ENCODE measurements at regions not wholly inside any gene's neighbourhood (a gene's known extent, or its start where the extent isn't known, plus 50 kb on each side); places are given as distances from the start of the nearest gene placed in this dataset.

DNA sequence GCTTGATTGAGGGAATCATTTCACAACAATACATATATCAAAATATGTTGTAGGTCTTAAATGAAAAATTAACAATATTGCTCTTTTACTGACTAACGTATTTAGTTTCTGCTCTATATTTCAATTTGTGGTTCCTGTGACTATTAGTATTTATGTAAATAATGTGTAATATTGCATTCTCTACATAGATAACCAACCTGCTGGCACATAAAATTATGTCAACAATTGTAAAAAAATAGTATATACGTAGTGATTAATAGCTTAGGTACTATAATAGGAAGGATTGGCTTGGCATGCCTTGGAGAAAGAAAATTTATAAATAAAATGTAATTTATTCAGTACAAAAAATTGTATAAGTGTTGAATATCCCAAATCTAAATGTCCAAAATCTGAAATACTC is 1336.1 kb downstream of the PCDH9 start:
- TF ChIP-seq POLR2AphosphoS5 (IDR thresholded peaks at IDR 0.05) = no peak
- TF ChIP-seq EP300 (IDR thresholded peaks at IDR 0.05) = no peak
- no peak for TF ChIP-seq POLR2A (IDR thresholded peaks at IDR 0.05; ENCODE audit: low read depth)
- TF ChIP-seq, protein P1, sequence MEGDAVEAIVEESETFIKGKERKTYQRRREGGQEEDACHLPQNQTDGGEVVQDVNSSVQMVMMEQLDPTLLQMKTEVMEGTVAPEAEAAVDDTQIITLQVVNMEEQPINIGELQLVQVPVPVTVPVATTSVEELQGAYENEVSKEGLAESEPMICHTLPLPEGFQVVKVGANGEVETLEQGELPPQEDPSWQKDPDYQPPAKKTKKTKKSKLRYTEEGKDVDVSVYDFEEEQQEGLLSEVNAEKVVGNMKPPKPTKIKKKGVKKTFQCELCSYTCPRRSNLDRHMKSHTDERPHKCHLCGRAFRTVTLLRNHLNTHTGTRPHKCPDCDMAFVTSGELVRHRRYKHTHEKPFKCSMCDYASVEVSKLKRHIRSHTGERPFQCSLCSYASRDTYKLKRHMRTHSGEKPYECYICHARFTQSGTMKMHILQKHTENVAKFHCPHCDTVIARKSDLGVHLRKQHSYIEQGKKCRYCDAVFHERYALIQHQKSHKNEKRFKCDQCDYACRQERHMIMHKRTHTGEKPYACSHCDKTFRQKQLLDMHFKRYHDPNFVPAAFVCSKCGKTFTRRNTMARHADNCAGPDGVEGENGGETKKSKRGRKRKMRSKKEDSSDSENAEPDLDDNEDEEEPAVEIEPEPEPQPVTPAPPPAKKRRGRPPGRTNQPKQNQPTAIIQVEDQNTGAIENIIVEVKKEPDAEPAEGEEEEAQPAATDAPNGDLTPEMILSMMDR (IDR thresholded peaks at IDR 0.05) = no peak
- Histone ChIP-seq H3K36me3 (no peaks in the 10 kb centered on the region), H3K27ac (replicated peaks in 1 of 4) (no peak overlapping the region), H3K27me3 (no peaks in the 10 kb centered on the region), H3K9me3 (no peaks in the 10 kb centered on the region), H3K4me1 (no peaks in the 10 kb centered on the region), H3K4me3 (no peak overlapping the region)
- intact Hi-C loops (cut with DNase I) = no loop called here
- DNase-seq (ENCODE audit: extremely low spot score) = no peak
- 89% methylated on average over 2 of the region's 2 CpGs for WGBS

DNA sequence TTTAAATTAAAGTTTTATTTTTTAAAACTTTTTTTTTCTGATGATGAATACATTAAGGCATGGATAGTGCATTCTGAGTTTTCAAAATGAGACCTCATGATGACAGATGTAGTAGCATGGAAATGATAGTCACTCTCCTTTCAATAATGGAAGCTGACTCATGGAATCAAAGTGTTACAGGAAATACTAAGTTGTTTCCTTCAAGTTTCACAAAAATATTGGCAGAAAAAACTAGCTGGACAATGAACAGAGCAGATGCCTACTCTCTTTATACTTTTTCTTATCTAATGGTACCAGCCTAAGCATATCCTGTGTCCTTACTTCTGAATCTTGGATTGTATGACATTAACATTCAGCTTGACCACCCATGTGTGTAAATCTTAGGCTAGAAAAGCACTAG is 1337.3 kb downstream of the PCDH9 start:
- Histone ChIP-seq H3K36me3 (no peaks in the 10 kb centered on the region), H3K4me1 (no peaks in the 10 kb centered on the region), H3K27ac (replicated peaks in 1 of 4) (no peak overlapping the region), H3K9me3 (no peaks in the 10 kb centered on the region), H3K4me3 (no peak overlapping the region), H3K27me3 (no peaks in the 10 kb centered on the region)
- intact Hi-C loops (cut with DNase I) = no loop called here
- DNase-seq (ENCODE audit: extremely low spot score) = no peak
- TF ChIP-seq EP300 (IDR thresholded peaks at IDR 0.05) (no peak), POLR2AphosphoS5 (IDR thresholded peaks at IDR 0.05) (no peak), POLR2A (IDR thresholded peaks at IDR 0.05; ENCODE audit: low read depth) (no peak)
- TF ChIP-seq, protein P1 (IDR thresholded peaks at IDR 0.05) = no peak

DNA sequence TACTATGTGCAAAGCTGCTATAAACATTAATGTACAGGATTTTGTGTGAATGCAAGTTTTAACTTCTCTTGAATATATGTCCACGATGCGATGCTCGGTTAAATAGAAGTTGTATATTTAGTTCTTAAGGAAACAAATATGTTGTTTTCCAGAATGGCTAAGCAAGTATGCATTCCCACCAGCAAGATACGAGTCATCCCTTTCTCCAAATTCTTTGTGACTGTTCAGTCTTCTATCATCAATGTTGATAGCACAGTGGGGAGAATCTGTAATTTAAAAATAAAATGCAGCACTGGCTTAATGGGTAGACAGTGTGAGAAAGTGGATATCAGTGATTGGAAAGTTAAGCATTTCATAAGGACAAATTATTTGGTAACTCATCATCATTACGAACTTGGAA is 1340.8 kb downstream of the PCDH9 start:
- H3K4me3 ChIP-seq = no peak overlapping the region
- H3K27ac ChIP-seq (replicated peaks in 1 of 4) = no peak overlapping the region
- H3K9me3 ChIP-seq = no peaks in the 10 kb centered on the region
- H3K27me3 ChIP-seq = no peaks in the 10 kb centered on the region
- 85% methylated on average over 5 of the region's 5 CpGs for whole genome bisulfite sequencing
- H3K4me1 ChIP-seq = no peaks in the 10 kb centered on the region
- DNase-seq (ENCODE audit: extremely low spot score) = no peak
- intact Hi-C loops (cut with DNase I) = no loop called here
- H3K36me3 ChIP-seq = no peaks in the 10 kb centered on the region
- TF ChIP-seq, protein P1 (IDR thresholded peaks at IDR 0.05) = no peak
- TF ChIP-seq POLR2A (IDR thresholded peaks at IDR 0.05; ENCODE audit: low read depth) (no peak), POLR2AphosphoS5 (IDR thresholded peaks at IDR 0.05) (no peak), EP300 (IDR thresholded peaks at IDR 0.05) (no peak)

DNA sequence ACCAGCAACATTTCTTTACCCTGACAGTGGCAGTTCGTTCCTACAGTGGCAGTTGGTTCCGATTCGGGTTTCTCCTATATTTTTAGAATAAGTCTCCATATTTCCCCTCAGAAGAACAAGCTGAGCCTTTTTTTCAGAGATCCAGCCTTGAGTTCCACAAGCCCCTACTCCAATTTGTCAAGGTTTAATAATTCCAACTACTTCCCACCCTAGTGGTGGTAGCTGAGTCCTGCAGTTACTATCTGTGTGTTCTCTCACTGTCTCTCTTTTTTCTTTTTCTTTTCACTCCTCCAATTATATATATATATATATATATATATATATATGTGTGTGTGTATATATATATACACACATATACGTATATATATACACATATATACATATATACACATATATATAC is 1347.3 kb downstream of the PCDH9 start:
- 93% methylated on average over 4 of the region's 4 CpGs for WGBS

More for the DNA sequence above, 1347.3 kb downstream of the PCDH9 start:
- TF ChIP-seq EP300 (IDR thresholded peaks at IDR 0.05) (no peak), POLR2AphosphoS5 (IDR thresholded peaks at IDR 0.05) (no peak)
- TF ChIP-seq, protein P1 (IDR thresholded peaks at IDR 0.05) = peak in 1 of 3 experiments; percentile 17
- Histone ChIP-seq H3K36me3 (no peaks in the 10 kb centered on the region), H3K4me1 (no peaks in the 10 kb centered on the region), H3K27ac (replicated peaks in 1 of 4) (no peak overlapping the region), H3K4me3 (no peak overlapping the region), H3K9me3 (peaks cover 0 to 9% (median 0%) of the 10 kb centered on the region in 4 donors), H3K27me3 (no peaks in the 10 kb centered on the region)
- DNase-seq (ENCODE audit: extremely low spot score) = no peak
- intact Hi-C loops (cut with DNase I) = no loop called here

All from esophagus muscularis mucosa (tissue), 4 donors.